ENCODE measurements at regions not wholly inside any gene's neighbourhood (a gene's known extent, or its start where the extent isn't known, plus 50 kb on each side); places are given as distances from the start of the nearest gene placed in this dataset.

DNA sequence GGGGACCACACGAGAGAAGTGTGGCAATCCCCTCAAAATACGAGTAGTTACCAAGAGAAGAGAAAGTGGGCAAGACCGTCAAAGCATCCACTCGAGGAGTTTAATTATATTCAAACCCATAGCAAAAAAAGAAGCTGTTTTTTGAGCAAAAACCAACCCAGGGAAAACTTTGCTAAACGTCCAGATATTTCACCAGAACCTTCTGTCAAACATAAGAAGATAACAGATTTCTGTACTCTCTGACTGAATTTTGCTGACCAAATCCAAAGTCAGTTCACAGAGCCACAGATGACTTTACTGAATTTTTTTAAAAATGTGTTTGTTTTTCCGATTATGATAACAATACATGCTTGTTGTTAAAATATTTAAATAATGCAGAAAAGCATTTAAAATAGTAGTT is 145.6 kb upstream of the PTPN1 start:
- TF ChIP-seq, protein P1, sequence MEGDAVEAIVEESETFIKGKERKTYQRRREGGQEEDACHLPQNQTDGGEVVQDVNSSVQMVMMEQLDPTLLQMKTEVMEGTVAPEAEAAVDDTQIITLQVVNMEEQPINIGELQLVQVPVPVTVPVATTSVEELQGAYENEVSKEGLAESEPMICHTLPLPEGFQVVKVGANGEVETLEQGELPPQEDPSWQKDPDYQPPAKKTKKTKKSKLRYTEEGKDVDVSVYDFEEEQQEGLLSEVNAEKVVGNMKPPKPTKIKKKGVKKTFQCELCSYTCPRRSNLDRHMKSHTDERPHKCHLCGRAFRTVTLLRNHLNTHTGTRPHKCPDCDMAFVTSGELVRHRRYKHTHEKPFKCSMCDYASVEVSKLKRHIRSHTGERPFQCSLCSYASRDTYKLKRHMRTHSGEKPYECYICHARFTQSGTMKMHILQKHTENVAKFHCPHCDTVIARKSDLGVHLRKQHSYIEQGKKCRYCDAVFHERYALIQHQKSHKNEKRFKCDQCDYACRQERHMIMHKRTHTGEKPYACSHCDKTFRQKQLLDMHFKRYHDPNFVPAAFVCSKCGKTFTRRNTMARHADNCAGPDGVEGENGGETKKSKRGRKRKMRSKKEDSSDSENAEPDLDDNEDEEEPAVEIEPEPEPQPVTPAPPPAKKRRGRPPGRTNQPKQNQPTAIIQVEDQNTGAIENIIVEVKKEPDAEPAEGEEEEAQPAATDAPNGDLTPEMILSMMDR (IDR thresholded peaks at IDR 0.05; ENCODE audit: control insufficient read depth, extremely low read depth, insufficient read depth), result no peak
- DNase-seq (ENCODE audit: low read depth), result no peak
- H3K4me3 ChIP-seq (ENCODE audit: low read depth, low read length), result no peak overlapping the region

DNA sequence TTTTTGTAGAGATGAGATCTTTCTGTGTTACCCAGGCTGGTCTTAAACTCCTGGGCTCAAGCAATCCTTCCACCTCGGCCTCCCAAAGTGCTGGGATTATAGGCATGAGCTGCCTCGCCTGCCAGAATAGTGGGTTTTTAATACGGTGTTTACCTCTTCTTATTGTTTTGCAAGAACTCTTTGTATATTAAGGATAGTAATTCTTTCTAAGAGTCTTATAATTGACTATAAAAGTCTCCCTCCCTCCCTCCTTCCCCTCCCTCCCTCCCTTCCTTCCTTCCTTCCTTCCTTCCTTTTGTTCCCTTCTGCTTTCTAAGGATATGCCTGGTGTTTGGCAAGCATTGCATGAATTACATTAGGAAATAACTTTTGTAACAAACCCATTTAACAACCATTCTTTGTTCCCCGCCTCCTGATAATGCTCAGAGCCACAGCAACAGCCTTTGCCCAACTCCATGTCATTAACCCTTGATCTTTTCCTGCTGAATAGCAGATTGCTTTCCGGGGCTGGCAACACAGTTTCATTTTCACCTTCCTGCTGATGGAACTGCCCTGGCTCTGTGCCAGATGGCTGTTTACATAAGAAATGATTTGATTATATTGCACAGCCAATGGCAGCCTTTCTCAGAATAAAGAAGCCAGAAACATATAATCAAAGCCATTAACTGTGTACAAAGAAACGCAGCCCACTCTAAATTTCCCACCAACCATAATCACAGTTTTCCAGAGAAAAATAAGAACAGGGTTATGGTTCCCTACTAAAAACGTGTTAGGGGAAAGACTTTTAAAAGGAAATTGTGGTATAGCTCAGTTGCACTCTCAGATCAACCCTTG is 143.7 kb upstream of the PTPN1 start:
- peak; percentile 42 for DNase-seq (ENCODE audit: low read depth)
- no peak overlapping the region for H3K4me3 ChIP-seq (ENCODE audit: low read depth, low read length)
- TF ChIP-seq, protein P1 (IDR thresholded peaks at IDR 0.05; ENCODE audit: control insufficient read depth, extremely low read depth, insufficient read depth), result no peak

DNA sequence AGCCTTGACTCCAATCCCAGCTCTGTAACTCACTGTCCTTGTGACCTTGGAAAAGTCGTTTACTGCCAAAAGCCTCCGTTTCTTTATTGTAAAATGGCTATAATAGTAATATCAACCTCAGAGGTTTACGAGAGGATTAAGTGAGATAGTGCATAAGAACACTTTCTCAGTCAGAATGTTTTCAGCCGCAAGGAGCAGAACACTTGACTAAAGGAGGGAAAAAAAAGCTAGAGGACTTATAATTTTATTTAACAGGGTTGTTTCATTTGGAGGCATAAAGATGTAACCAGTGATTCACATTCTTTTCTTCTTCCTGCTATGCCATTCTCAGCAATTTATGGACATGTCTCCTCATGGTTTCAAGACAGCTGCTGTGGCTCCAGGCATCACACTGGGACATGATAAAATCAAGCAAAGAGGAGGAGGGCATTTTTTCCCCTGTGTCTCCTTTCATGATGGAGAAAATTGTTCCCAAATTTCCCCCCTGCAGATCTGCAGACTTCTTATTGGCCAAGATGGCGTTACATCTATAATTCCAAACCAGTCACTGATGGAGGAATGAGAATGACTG is 143.0 kb upstream of the PTPN1 start:
- no peak overlapping the region for H3K4me3 ChIP-seq (ENCODE audit: low read depth, low read length)
- no peak for DNase-seq (ENCODE audit: low read depth)
- TF ChIP-seq, protein P1 (IDR thresholded peaks at IDR 0.05; ENCODE audit: control insufficient read depth, extremely low read depth, insufficient read depth), result no peak

DNA sequence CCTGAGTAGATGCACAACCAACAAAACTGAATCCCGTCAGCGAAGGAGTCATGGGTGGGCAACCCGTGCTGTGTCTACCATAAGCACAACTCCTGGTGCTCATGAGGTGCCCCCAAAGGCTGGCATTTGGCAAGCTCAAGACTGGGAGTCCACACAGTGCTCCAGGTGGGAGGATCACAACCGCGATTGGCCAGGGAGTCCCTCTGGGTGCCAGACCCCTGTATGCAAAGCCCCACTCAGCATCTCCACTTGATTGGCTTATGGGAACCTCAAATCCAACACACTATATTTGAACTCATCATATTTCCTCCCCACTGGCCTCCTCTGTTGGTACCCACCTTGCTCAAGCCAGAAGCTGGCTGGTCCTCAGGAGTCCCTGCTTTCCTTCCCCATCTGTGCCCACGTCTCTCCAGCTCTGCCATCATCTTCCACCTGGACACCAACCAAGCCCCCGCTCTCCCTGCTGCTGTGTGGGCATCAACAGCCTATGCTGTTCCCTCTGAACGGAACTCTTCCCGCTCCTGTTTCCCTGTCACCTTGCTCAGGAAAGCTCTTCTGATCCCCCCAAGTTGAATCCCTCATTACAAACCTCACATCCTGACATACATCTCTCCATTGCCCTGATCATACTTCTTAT is 142.3 kb upstream of the PTPN1 start:
- TF ChIP-seq, protein P1 (IDR thresholded peaks at IDR 0.05; ENCODE audit: control insufficient read depth, extremely low read depth, insufficient read depth), result no peak
- H3K4me3 ChIP-seq (ENCODE audit: low read depth, low read length), result no peak overlapping the region
- DNase-seq (ENCODE audit: low read depth), result no peak

DNA sequence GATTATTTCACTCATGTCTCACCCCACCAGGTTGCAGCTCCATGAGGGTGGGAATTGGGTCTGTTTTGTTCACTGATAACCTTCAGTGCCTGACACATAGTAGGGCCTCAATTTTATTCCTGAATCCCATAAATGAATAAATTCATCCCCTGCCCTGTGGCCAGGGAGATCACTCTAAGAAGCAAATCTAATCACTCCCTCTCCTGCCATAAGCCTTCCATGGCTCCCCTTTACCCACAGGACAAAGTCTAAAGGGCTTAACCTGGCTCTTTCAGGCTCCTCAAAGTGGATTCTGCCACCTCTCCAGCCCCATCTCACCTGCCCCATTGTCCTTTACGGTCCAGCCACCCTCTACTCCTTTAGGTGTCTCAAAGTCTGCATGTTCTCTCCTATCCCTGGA is 141.8 kb upstream of the PTPN1 start:
- TF ChIP-seq, protein P1 (IDR thresholded peaks at IDR 0.05; ENCODE audit: control insufficient read depth, extremely low read depth, insufficient read depth), result no peak
- DNase-seq (ENCODE audit: low read depth), result no peak

DNA sequence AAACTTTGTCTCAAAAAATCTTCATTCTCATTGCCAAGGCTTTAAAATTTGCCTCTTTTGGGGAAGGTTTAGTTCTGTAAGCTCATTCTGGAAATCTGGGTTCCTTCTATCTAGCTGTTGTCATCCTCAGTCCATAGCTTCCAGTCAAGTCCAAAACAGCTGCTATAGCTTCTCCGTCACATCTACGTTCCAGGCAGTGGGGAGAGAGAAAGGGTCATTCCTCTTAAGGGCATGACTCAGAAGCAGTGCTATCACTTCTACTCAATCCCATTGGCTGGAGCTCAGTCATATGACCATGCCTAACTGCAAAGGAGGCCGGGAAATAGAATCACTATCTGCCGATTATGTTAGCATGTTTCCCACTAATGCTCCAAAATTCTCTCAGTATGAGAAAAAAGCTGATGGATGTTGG is 141.4 kb upstream of the PTPN1 start:
- DNase-seq (ENCODE audit: low read depth), result no peak
- no peak overlapping the region for H3K4me3 ChIP-seq (ENCODE audit: low read depth, low read length)
- TF ChIP-seq, protein P1 (IDR thresholded peaks at IDR 0.05; ENCODE audit: control insufficient read depth, extremely low read depth, insufficient read depth), result no peak

More for the DNA sequence above, 141.8 kb upstream of the PTPN1 start:
- H3K4me3 ChIP-seq (ENCODE audit: low read depth, low read length), result no peak overlapping the region

Measured in LNCaP clone FGC (cell line).